HCT116 (cell line): ENCODE measurements at regions not wholly inside any gene's neighbourhood (a gene's known extent, or its start where the extent isn't known, plus 50 kb on each side); places are given as distances from the start of the nearest gene placed in this dataset.

Experiments used
- EZH2phosphoT487 ChIP-seq: fragments of 200-600 bp; IDR thresholded peaks from 2 replicates; pipeline ENCODE4 v1.6.1; 2018; ENCODE audit warnings: antibody characterized with exemption, borderline replicate concordance
- FOSL1 ChIP-seq: IDR thresholded peaks from 2 replicates; pipeline ENCODE4 v1.6.1; 2012; ENCODE audit warnings: low read depth
- POLR2A ChIP-seq: IDR thresholded peaks from 2 replicates; pipeline ENCODE4 v1.7.0; 2011; ENCODE audit warnings: borderline replicate concordance; ENCODE audit not compliant: insufficient read depth, insufficient read length; ENCODE audit errors: extremely low read depth
- REST ChIP-seq: IDR thresholded peaks from 2 replicates; pipeline ENCODE4 v1.6.1; 2012; ENCODE audit warnings: low read depth
- SP1 ChIP-seq: IDR thresholded peaks from 2 replicates; pipeline ENCODE4 v1.6.1; 2012; ENCODE audit warnings: low read depth
- SRF ChIP-seq: IDR thresholded peaks from 2 replicates; pipeline ENCODE4 v1.6.1; 2012; ENCODE audit warnings: low read depth
- TCF7L2 ChIP-seq: IDR thresholded peaks from 2 replicates; pipeline ENCODE4 v1.7.0; 2011; ENCODE audit warnings: borderline replicate concordance, inconsistent platforms; ENCODE audit not compliant: insufficient read depth, insufficient read length; ENCODE audit errors: extremely low read depth
- ZNF274 ChIP-seq: fragments of 200-500 bp; sonication (Bioruptor generic); IDR thresholded peaks from 2 replicates; pipeline ENCODE4 v1.6.1; 2014; ENCODE audit warnings: mild to moderate bottlenecking, low read depth, low read length, inconsistent platforms
- TF ChIP-seq, protein P1 (sequence below), 3 experiments: fragments of 200-600 bp in 1 of 3; sonication (generic) in 1 of 3; IDR thresholded peaks in 2 of 3; conservative IDR thresholded peaks in 1 of 3; 2 replicates each; pipeline ENCODE4 v1.5.1; 2012 to 2017; ENCODE audit warnings: low read depth in 2 of 3, low read length in 2 of 3, antibody characterized with exemption in 1 of 3, borderline replicate concordance in 1 of 3, control low read depth in 1 of 3, mild to moderate bottlenecking in 1 of 3, mixed read lengths in 1 of 3, mixed run types in 1 of 3, moderate library complexity in 1 of 3; ENCODE audit not compliant: insufficient read depth in 1 of 3
- TF ChIP-seq, protein P2 (sequence below): IDR thresholded peaks from 2 replicates; pipeline ENCODE4 v1.6.1; 2012

DNA sequence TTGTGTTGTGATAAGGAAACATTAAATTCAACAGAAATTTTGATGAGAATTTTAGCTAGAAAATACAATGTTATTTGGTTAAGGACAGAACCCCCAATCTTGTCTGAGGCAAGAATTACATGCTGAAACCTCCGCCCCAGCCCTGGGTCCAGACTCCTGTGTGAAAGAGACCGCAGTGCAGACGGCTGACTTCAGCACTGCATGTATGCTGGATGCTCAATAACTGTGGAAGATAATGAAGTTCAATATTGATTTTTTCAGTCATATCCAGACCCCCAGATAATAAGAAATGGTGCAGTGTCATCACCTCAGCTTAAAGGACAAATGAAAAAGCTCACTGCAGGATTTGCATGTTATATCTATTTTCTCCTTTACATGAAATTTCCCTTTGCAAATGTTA is 188.3 kb upstream of the CNTN4 start:
- no peak for TF ChIP-seq ZNF274
- TF ChIP-seq, protein P1, sequence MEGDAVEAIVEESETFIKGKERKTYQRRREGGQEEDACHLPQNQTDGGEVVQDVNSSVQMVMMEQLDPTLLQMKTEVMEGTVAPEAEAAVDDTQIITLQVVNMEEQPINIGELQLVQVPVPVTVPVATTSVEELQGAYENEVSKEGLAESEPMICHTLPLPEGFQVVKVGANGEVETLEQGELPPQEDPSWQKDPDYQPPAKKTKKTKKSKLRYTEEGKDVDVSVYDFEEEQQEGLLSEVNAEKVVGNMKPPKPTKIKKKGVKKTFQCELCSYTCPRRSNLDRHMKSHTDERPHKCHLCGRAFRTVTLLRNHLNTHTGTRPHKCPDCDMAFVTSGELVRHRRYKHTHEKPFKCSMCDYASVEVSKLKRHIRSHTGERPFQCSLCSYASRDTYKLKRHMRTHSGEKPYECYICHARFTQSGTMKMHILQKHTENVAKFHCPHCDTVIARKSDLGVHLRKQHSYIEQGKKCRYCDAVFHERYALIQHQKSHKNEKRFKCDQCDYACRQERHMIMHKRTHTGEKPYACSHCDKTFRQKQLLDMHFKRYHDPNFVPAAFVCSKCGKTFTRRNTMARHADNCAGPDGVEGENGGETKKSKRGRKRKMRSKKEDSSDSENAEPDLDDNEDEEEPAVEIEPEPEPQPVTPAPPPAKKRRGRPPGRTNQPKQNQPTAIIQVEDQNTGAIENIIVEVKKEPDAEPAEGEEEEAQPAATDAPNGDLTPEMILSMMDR (IDR thresholded peaks at IDR 0.05 in 2 of 3, conservative IDR thresholded peaks at IDR 0.05 in 1 of 3; ENCODE audit: borderline replicate concordance in 1 of 3, insufficient read depth in 1 of 3, low read depth in 2 of 3, low read length in 2 of 3): no peak
- no peak for TF ChIP-seq REST
- TF ChIP-seq EZH2phosphoT487: no peak
- no peak for TF ChIP-seq SRF
- TF ChIP-seq, protein P2, sequence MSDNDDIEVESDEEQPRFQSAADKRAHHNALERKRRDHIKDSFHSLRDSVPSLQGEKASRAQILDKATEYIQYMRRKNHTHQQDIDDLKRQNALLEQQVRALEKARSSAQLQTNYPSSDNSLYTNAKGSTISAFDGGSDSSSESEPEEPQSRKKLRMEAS: no peak
- no peak for TF ChIP-seq POLR2A
- TF ChIP-seq SP1: no peak
- TF ChIP-seq TCF7L2: no peak
- TF ChIP-seq FOSL1: no peak
